ENCODE measurements at regions not wholly inside any gene's neighbourhood (a gene's known extent, or its start where the extent isn't known, plus 50 kb on each side); places are given as distances from the start of the nearest gene placed in this dataset.

DNA sequence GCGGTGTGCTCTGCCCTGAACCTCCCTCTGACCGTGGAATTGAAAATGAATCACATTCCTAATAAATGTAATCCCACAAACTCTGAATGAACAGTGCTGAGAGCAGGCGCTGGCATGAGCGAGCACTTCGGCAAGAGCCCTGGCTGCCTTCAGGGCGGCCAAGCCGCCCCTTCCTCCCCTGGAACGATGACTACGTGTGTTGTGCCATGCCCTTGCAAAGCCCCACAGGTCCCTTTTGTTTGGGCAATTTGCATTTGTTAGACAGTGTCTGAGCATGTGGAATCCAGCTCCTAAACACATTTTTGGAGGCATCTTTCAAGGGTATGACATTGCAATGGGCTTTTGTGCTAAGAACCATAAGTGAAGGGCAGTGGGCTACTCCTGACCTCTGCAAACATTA lies 95.6 kb upstream of the MKI67 start:
- TF ChIP-seq, protein P1, sequence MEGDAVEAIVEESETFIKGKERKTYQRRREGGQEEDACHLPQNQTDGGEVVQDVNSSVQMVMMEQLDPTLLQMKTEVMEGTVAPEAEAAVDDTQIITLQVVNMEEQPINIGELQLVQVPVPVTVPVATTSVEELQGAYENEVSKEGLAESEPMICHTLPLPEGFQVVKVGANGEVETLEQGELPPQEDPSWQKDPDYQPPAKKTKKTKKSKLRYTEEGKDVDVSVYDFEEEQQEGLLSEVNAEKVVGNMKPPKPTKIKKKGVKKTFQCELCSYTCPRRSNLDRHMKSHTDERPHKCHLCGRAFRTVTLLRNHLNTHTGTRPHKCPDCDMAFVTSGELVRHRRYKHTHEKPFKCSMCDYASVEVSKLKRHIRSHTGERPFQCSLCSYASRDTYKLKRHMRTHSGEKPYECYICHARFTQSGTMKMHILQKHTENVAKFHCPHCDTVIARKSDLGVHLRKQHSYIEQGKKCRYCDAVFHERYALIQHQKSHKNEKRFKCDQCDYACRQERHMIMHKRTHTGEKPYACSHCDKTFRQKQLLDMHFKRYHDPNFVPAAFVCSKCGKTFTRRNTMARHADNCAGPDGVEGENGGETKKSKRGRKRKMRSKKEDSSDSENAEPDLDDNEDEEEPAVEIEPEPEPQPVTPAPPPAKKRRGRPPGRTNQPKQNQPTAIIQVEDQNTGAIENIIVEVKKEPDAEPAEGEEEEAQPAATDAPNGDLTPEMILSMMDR (IDR thresholded peaks at IDR 0.05; ENCODE audit: borderline replicate concordance, extremely low read depth, low read length, poor library complexity, severe bottlenecking), result no peak
- TF ChIP-seq EZH2 (IDR thresholded peaks at IDR 0.05; ENCODE audit: borderline replicate concordance, low read depth, low read length, severe bottlenecking), result no peak
